HG02884 (cell line): ENCODE measurements at regions not wholly inside any gene's neighbourhood (a gene's known extent, or its start where the extent isn't known, plus 50 kb on each side); places are given as distances from the start of the nearest gene placed in this dataset.
"Not testable (repeated sequence)": the region's sequence is repeated elsewhere in the genome, so short reads cannot be mapped to it uniquely, and the experiment has no call there.

Experiments
- ATAC-seq: cut with Tn5 transposase; IDR thresholded peaks from one replicate; pipeline ENCODE4 v1.9.1; 2021; ENCODE audit warnings: mild to moderate bottlenecking, moderate library complexity; ENCODE audit not compliant: unreplicated experiment

DNA sequence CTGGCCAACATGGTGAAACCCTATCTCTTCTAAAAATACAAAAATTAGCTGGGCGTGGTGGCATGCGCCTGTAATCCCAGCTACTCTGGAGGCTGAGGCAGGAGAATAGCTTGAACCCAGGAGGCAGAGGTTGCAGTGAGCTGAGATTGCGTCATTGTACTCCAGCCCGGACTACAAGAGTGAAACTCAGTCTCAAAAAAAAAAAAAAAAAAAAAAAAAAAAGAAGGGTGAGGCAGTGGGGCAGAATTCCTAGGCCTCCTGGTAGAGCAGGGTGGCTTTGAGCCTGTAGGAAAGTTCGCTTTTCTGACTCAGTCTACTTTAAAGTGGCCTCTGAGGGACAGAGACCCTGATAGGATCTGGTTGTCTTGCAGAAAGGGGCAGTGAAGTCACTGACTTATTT lies 60.8 kb upstream of the GTF3A start:
- not testable (repeated sequence) for ATAC-seq

DNA sequence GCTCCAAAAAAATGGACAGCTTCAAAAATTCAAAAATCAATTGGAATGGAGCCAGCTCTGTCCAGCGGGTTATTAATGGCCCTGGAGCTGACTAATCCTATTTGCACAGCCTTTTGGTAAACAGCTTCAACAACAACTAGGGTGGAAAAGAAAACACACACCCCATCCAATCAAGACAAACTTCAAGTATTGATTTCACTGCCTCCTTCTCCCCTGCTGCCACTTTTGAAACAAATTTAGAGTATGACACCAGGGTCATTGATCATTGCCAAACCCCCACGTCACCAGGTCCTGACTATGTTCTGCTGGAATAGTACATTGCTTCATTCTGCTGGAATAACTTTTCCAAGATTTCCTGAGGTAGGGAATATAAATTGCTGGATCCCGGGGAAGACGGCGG lies 56.8 kb upstream of the GTF3A start:
- ATAC-seq: no peak

DNA sequence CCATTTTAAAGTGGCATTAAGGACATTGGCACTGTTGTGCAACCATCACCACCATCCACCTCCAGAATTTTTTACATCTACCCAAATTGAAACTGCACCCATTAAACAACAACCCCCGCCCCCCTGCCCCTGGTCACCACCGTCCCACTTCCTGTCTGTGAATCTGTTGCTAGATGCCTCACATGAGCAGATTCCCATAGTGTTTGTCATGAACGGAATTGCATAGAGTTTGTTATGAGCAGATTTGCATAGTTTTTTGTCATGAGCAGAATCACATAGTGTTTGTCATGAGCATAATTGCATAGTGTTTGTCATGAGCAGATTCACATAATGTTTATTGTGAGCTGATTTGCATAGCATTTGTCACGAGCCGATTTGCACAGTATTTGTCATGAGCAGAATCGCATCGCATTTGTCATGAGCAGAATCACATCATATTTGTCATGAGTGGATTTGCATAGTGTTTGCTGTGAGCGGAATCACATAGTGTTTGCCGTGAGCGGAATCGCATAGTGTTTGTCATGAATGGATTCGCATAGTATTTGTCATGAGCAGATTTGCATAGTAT lies 54.0 kb upstream of the GTF3A start:
- ATAC-seq: no peak

DNA sequence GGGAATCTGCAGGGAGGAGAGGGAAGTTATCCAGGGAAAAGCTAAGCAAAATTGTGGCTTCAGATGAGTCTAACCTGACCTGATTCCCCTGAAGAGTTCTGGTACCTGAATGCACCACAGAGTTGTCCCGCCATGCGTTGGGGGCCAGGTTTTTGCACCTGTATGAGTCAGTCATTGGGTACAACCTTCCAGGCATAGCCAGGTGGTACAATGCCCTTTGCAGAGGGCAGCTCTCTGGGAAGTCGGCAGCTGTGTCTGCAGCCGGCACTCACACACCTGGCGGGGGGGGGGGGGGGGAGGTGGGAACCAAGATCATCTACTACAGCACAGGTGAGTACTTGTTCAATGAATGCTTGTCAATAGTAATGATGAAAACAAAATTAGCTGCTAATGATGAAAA lies 52.5 kb upstream of the GTF3A start:
- ATAC-seq: no peak

DNA sequence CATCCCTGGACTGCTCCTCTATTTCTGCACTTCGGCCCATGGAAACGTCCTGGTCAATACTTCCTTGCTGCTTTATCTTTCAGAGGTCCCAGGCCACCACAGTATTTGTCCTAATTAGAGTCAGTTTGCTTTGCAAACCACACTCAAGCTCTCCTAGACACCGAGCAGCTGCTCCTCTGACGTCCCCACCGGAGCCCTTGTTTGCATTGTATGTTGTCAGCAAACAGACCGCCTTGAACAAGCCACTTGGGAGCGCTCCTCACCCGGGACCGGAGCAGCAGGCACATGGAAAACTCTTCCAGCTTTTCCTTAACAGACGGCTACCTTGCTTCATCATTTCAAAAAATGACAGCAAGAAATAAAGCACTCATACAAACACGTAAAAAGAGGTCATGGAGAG lies 51.5 kb upstream of the GTF3A start:
- no peak for ATAC-seq

DNA sequence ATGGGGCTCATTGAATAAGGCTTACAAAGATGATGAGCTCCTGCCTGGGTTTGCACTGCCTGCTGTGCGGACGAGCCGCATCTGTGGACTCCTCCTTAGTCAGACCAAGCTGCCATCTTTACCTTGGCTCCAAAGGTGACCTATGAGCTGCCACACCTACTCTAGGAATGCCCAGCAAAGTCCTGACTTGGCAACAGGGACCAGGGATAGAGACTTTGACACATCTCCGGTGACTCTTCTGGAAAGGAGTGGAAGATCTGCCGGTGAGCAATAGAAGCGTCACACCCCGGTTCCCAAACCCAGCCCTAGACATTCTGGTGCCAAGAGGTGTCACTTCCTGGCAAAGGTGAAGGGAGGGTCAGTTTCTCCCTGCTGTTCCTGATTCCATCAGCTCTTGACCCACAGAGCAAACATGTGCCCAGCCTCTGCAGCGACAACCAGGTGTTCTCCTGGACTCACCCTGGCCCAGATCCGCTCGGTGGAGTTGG lies 50.2 kb upstream of the GTF3A start:
- ATAC-seq: no peak
